Stimulated activated CD8-positive, alpha-beta memory T cell treated with anti-CD3 and anti-CD28 coated beads, Interleukin-7, amount 100 ng/mL, for 48 hours (primary cell): ENCODE measurements at regions not wholly inside any gene's neighbourhood (a gene's known extent, or its start where the extent isn't known, plus 50 kb on each side); places are given as distances from the start of the nearest gene placed in this dataset.

ENCODE experiments used
- DNase-seq, 2 donors: peaks; one replicate each; pipeline ENCODE4 v3.0.0-alpha.2; 2020; ENCODE audit warnings: low read depth in 1 of 2; ENCODE audit errors: extremely low read depth in 1 of 2

- DNase-seq, result no peak
Measured at GRCh38 chr22:47748957-47749356, 986.5 kb downstream of the TBC1D22A start.

DNA sequence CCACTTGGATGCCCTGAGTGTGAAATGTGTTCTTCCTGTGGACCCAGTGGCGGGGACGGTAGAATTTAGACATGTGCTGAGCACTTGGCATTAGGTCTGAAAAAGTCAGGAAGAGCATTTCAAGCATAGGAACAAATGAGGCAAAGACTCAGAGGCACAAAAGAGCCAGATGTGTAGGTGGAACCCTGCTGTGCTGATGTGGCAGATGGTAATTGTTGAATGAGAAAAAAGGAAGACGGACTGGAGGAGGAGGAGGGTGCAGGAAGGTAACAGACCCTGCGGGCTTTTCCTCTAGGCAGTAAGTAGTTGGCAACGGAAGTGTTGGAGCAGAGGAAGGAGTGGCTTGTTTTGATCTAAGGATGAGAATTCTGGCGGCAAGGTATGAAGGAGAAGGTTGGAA lies 985.8 kb downstream of the TBC1D22A start:
- DNase-seq, result no peak

- no peak for DNase-seq
Measured at GRCh38 chr22:47740109-47740805, 977.8 kb downstream of the TBC1D22A start.

DNA sequence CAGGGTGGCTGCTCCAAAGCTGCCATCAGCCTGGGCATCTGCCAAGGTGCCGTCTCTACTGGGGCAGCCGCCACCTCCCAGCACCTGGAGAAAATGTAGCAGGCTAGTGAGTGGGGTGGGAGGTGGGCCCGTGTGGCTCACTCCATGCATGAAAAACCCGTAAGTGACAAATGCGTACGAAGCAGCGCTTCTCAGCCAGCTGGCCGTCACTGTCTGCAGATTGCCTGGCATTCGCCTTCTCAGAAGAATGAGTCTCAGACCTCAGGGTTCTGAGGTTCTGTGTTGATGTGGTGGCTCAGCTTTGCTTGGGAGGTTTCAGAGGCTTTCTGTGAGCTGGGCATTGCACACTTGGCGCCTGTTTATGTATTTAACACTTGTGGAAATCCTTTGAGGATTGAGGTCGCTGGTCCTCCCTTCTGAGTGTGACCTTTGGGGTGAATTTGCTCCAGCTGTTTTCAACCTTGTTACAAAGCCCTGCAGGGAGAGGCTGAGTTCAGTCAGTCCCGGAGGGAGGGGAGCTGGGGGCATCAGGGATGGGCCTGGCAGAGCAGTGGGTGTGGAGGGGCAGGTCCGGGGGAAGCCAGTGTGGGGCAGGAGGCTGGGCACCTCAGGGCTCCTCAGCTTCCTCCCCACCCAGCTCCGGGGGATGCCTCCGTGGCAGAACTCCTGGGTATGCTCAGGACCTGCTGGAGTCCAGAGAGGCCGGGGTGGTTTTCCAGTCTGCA lies 977.0 kb downstream of the TBC1D22A start:
- no peak for DNase-seq

DNA sequence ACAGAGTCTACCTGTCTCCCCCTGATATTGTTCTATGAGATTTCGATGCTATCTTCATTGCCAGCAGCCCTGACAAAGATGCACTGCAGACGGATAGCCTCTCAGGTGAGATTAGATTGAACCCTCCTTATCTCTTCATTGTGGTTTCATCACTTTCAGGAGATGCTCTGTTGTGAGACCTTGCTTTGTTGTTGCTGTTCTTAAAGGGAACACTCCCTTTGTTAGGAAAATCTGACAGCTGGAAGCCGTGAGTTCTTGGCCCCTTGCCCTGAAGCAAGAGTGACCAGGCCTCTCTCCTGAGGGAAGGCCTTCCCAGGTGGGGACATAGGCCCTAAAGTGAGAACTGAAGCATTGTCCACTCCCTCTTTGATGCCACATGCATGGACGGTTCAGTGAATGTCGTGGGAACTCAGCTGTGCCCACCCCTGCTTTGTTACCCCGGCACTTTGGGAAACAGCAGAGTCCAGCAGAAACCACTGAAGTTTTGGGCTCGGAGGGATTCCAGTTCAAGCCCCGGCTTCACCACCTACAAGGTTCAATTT lies 976.1 kb downstream of the TBC1D22A start:
- DNase-seq, result no peak

- DNase-seq, result no peak
Measured at GRCh38 chr22:47736186-47737034, 974.0 kb downstream of the TBC1D22A start.

DNA sequence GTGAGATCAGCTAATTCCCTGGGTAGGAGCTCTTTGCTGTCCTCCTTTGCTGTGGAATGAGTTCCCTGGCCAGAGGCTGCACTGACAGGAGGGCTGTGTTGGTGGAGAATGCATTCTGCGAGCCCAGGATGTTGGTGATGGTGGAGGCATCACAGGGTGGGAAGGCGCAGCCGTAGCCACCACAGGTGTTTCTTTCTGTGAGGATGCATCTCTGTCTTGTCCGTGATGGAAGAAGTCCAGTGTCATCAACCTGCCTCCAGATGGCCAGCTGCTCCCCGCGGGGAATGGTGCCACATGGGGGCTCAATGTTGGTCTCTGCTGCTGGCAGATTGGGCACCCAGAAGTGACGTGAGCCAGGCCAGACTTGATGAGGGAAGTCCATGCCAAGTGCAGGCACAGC lies 972.1 kb downstream of the TBC1D22A start:
- DNase-seq, result no peak

GRCh38 chr22:47727641-47728040 lies 965.2 kb downstream of the TBC1D22A start:
- no peak for DNase-seq

GRCh38 chr22:47724751-47725150 lies 962.3 kb downstream of the TBC1D22A start:
- DNase-seq, result no peak

- no peak for DNase-seq
Measured at GRCh38 chr22:47724030-47724429, 961.6 kb downstream of the TBC1D22A start.

DNA sequence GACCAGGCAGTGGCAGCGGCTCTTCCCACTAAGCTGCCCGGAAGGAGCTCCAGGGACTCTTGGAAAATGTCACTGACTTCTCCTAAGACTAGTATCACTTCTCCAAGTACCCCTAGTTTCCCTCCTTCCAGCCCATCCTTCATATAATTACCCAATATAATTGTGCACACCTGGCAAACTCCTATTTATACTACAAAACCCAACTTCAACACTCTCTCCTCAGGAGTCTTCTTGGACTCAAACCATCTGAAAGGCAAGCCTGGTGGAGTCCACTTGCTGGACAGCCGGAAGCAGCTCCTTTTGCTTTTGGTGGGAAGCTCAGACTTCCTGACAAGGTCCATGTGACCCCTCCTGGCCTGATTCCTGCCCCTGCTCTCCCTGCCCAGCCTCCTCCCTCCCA lies 955.9 kb downstream of the TBC1D22A start:
- DNase-seq, result no peak

DNA sequence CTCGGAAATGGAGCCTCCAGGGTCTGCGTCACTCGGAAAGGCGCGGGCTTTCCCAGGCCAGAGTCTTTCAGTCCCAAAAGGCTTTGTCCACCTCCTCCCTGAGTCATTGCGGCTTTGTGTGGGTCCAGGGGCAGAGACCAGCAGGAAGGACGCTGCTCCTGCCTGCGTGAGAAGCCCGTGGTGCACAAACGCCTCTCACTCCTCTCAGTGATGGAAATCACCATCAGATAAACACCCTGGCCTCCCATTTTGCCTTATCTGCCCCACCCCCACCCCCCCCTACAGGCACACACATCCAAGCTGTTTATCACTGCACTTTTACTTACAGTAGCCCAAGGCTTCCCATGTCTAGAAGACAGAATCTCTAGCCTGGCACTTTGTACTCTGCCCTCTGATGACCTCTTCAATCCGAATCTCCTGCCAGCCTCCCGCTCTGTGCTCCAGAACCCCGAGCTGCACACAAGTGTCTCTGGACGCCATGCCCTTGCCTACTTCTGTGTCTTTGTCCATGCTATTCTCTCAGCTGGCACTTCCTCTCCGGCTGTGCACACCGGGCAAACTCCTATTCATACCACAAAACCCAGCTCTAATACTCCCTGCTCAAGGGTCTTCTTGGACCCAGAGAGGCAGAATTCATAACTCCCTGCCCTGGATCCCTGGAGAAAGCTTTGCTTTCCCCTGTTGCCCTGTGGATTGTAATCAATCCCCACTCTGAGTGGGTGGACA lies 954.6 kb downstream of the TBC1D22A start:
- DNase-seq, result no peak

- DNase-seq, result no peak
Measured at GRCh38 chr22:47715866-47716578, 953.6 kb downstream of the TBC1D22A start.

GRCh38 chr22:47713941-47714340 lies 951.5 kb downstream of the TBC1D22A start:
- no peak for DNase-seq

- no peak for DNase-seq
Measured at GRCh38 chr22:47710135-47710534, 947.7 kb downstream of the TBC1D22A start.

GRCh38 chr22:47705350-47705749 lies 942.9 kb downstream of the TBC1D22A start:
- DNase-seq, result no peak

DNA sequence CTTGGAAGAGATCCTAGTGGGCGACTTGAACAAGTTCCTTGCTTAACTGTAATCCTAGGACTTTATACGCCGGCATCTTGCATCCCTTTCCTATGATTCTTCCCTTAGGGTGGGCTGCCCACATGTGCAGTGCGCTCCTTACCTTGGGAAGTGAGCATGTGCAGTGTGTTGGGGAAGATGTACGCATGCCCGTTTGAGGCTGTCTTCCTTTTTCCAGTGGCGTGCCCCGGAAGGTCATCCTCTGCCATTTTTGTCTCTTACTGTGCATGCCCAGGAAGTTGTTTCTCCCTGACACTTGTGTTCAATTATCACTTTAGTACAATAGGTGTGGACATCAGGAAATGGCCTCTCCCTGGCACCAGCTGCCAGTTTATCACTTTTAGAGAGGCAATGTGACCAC lies 936.5 kb downstream of the TBC1D22A start:
- DNase-seq, result no peak

DNA sequence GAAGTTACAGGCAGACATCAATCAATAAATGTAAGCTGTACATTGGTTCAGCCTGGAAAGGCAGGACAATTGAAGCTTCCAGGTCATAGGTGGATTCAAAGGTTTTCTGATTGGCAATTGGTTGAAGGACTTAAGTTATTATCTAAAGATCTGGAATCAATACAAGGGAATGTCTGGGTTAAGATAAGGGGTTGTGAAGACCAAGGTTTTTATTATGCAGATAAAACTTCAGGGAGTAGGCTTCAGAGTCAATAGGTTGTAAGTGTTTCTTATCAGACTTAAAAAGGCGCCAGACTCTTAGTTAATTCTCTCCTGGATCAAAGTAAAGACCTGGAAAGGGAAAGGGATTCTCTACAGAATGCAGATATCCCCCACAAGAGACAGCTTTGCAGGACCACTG lies 935.4 kb downstream of the TBC1D22A start:
- DNase-seq, result no peak

- DNase-seq, result no peak
Measured at GRCh38 chr22:47696776-47697175, 934.3 kb downstream of the TBC1D22A start.

GRCh38 chr22:47695176-47695575 lies 932.7 kb downstream of the TBC1D22A start:
- no peak for DNase-seq
